ENCODE measurements at regions not wholly inside any gene's neighbourhood (a gene's known extent, or its start where the extent isn't known, plus 50 kb on each side); places are given as distances from the start of the nearest gene placed in this dataset.

- TF ChIP-seq CTCF (conservative IDR thresholded peaks at IDR 0.05) (no peak), ZFX (IDR thresholded peaks at IDR 0.05) (no peak)
These were observed 116.5 kb upstream of the ROPN1 start for GRCh38 chr3:124108446-124108845.
